GM19193 (cell line): ENCODE measurements at regions not wholly inside any gene's neighbourhood (a gene's known extent, or its start where the extent isn't known, plus 50 kb on each side); places are given as distances from the start of the nearest gene placed in this dataset.

ENCODE experiments used
- POLR2A ChIP-seq: IDR thresholded peaks from 4 replicates; pipeline ENCODE4 v1.6.1; 2011; ENCODE audit not compliant: insufficient read depth, insufficient read length; ENCODE audit errors: extremely low read depth

GRCh38 chr2:8548619-8549150 is 133.2 kb upstream of the ID2 start:
- no peak for TF ChIP-seq POLR2A

DNA sequence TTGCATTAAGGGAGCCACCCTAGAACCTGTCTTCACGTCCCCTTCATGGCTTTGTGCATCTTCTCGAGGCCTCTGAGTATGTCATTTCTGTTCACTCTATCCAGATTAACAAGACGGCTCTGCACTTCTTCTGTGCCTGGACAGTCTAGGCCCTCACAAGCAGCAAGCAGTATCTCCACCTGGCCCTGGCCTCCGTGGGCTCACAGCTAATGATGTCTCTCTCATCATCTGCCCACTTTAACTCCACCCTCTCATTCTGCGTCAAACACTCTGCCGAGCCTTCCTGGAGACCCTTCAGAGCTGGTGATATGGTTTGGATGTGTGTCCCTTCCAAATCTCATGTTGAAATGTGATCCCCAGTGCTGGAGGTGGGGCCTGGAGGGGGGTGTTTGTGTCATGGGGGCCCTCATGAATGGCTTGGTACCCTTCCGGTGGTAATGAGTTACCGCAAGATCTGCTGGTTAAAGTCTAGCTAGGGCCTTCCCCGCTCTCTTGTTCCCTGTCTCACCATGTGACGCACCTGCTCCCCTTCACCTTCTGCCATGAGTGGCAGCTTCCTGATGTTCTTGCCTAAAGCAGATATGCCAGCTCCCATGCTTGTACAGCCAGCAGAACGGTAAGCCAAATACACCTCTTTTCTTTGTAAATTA is 132.5 kb upstream of the ID2 start:
- TF ChIP-seq POLR2A: no peak

DNA sequence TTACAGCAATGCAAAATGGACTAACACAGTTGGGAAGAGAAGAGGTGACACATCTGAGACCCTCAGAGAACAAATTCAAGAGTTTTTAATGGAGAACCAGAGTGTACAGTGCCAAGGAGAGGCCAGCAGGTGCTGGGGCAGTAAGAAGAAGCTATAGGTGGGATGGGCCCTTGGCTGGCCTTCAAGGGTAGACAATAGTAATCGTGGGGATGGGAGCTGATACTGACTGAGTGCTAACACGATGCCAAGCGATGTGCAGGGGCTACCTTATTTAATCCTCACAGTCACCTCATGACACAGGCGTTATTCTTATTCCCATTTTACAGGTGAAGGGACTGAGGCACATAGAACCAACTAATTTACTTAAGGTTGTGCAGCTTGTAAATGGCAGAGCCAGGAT is 131.9 kb upstream of the ID2 start:
- TF ChIP-seq POLR2A: no peak

GRCh38 chr2:8550481-8550880 is 131.4 kb upstream of the ID2 start:
- TF ChIP-seq POLR2A: no peak

GRCh38 chr2:8550937-8551621 is 130.8 kb upstream of the ID2 start:
- TF ChIP-seq POLR2A: no peak

- no peak for TF ChIP-seq POLR2A
Observed at GRCh38 chr2:8551622-8552074, 130.2 kb upstream of the ID2 start.

GRCh38 chr2:8552293-8552801 is 129.5 kb upstream of the ID2 start:
- no peak for TF ChIP-seq POLR2A

DNA sequence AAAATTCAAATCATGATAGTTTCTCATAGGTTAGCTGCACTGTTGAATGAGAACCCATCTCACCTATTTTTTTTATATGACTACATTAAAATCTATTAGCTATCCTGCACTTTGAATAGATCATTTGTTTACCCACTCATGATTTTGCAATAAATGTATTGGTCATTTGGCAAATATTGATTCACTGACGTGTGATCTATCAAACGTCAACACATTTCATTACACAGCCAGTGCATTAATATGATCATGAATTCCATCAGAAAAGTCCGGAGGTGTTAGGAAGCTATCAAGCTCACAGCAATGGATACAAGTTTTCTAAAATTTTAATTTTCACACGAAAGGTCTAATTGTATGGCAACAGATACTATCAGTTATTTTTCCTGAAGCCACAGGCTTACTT is 128.2 kb upstream of the ID2 start:
- no peak for TF ChIP-seq POLR2A

DNA sequence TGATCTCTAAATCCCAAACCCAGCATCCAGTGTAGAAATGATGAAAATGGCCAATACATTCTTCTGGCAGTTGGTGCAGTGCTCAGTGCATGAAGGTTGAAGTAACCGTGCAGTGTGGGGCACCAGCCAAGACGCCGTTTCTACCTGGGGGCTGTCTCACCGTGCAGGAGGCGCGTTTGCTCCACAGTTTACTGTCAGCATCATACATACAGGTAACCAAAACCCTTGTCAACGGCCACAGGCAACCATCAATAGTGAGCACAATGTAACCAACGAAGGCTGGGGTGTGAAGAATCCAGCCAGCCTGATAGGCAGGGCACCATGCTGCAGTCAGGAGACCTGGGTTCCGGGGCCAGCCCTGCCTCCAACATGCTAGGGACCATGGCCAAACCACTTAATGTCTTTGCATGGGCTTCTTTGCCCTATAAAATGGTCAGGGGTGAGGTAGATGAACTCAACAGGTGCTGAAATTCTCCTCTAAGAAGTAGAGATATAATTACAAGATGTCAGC is 127.5 kb upstream of the ID2 start:
- TF ChIP-seq POLR2A: no peak

DNA sequence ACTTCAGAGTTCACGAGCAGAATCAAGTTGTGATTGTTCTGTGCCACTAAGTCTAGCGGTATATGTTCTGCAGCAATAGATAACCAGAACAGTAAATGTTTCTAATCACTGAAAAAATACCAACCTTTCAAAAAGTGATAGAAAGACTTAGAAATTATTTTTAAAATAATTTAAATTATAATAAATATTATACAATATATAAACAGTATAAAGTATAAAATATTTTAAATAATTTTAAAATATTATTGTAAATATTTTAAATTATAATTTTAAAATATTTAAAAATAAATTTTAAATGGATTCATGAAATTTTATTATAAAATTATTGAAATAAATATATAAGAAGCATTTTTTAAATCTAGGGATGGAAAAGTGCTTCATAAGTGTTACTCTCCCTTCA is 126.3 kb upstream of the ID2 start:
- TF ChIP-seq POLR2A: no peak

DNA sequence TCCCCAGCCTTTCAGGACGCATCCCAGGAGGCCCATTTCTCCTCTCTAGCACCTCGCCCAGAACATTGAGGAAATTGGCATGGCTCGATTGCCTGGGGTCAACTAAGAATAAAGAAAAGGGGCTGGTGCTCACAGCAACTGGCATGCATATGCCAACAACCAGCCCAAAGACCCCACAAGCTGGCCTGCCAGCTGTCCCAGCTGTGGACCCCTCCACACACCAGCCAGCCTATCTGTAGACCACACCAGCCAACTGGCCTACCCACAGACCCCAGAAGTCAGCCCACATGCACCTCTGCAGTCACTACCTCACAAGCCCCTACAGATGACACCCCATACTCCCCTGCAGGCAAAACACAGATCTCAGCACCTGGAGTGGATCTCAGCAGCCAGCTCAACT is 123.8 kb upstream of the ID2 start:
- no peak for TF ChIP-seq POLR2A

DNA sequence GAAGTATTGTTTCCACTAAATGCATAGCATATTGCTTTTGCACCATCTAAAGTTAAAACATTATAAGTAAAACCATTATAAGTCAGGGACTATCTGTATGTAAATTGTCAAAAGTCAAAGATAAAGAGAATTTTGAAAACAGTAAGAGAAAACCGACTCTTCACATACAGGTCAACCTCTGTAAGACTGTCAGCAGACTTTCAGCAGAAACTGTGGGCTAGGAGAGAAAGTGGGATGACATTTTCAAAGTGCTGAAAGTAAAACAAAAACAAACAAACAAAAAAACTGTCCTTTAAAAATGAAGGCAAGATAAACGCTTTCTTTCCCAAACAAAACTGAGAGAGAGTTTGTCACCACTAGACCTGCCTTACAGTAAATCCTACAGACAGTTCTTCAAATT is 122.9 kb upstream of the ID2 start:
- no peak for TF ChIP-seq POLR2A

- no peak for TF ChIP-seq POLR2A
Observed at GRCh38 chr2:8559805-8560204, 122.1 kb upstream of the ID2 start.

DNA sequence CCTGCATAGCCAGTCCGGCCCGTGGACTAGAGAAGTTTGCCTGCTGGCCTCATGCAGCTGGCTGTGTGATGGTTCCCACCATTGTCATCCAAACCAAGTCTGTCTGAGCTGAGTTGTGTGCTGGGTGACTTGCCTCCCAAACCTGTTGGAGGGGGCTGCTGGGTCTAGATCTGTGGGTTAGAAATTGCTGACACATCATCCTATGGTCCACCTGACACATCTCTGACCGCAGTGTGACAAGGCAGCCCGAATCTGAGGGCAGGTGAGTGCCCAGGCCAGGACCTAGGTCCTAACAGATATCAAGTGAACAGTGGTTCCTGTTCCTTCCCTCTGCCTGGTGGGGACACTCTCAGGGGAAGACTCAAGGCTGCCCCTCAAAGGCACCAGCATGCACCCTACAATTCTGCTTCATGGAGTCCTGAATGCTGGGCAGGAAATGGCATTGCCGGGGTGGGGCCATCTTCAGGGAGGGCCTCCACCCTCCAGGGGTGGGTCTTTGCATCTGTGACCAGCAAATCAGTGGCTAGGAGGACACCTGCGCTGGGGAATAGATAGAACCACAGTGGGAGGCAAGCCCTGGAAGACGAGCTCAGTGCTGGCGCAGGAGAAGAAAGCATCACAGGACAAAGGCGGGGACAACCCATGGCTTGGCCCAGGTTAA is 117.9 kb upstream of the ID2 start:
- no peak for TF ChIP-seq POLR2A

- no peak for TF ChIP-seq POLR2A
Observed at GRCh38 chr2:8564475-8564874, 117.4 kb upstream of the ID2 start.
